Astrocyte (in vitro differentiated cells and primary cell): ENCODE measurements at regions not wholly inside any gene's neighbourhood (a gene's known extent, or its start where the extent isn't known, plus 50 kb on each side); places are given as distances from the start of the nearest gene placed in this dataset.
"Not testable (repeated sequence)": the region's sequence is repeated elsewhere in the genome, so short reads cannot be mapped to it uniquely, and the experiment has no call there.

Experiments used
- EZH2 ChIP-seq: IDR thresholded peaks from 2 replicates; pipeline ENCODE4 v1.6.1; 2012; ENCODE audit warnings: mild to moderate bottlenecking, low read length, inconsistent platforms; ENCODE audit not compliant: insufficient read depth
- TF ChIP-seq, protein P1 (sequence below): IDR thresholded peaks from 2 replicates; pipeline ENCODE4 v1.5.1; 2011; ENCODE audit warnings: low read depth, mild to moderate bottlenecking, inconsistent platforms, low read length, moderate library complexity; ENCODE audit not compliant: insufficient read depth

DNA sequence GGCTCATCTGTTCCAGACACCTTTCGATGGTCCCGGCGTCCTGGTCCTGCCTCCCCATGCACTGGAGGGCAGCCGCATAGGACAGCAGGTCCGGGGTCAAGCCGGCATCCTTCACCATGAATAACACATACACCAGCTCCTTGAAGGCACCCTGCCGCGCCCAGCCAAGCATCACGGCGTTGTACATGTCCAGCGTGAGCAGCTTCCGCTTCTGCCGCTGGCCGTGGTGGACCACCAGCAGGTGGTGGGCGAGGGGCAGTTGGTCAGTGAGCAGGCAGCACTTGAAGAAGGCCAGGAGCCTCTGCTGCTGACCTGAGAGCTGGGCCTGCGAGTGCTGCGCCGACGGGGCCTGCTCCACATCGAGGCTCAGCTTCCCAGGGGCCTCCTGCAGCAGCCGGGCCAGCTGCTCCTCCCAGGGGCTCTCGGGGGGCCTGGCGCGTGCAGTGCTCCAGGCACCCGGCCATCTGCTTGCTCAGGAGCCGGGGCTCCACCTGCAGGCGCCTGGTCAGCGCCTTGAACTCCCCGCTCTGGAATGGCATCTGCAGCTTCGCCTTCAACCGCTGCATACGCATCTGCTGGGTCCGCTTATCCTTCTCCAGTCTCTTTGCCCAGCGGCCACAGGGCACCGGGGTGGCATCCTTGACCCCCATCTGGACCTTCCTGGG, 74.7 kb upstream of the MED13 start:
- TF ChIP-seq, protein P1, sequence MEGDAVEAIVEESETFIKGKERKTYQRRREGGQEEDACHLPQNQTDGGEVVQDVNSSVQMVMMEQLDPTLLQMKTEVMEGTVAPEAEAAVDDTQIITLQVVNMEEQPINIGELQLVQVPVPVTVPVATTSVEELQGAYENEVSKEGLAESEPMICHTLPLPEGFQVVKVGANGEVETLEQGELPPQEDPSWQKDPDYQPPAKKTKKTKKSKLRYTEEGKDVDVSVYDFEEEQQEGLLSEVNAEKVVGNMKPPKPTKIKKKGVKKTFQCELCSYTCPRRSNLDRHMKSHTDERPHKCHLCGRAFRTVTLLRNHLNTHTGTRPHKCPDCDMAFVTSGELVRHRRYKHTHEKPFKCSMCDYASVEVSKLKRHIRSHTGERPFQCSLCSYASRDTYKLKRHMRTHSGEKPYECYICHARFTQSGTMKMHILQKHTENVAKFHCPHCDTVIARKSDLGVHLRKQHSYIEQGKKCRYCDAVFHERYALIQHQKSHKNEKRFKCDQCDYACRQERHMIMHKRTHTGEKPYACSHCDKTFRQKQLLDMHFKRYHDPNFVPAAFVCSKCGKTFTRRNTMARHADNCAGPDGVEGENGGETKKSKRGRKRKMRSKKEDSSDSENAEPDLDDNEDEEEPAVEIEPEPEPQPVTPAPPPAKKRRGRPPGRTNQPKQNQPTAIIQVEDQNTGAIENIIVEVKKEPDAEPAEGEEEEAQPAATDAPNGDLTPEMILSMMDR: not testable (repeated sequence)
- not testable (repeated sequence) for TF ChIP-seq EZH2
